Lower lobe of right lung (tissue), 2 donors: ENCODE measurements at regions not wholly inside any gene's neighbourhood (a gene's known extent, or its start where the extent isn't known, plus 50 kb on each side); places are given as distances from the start of the nearest gene placed in this dataset.
"Not testable (repeated sequence)": the region's sequence is repeated elsewhere in the genome, so short reads cannot be mapped to it uniquely, and the experiment has no call there.

Experiments used
- ATAC-seq, 2 donors: fragments of 200-7000 bp; cut with Tn5 transposase; one replicate each; pipeline ENCODE4 v1.9.1; 2020 to 2022; ENCODE audit warnings: mild to moderate bottlenecking in 2 of 2, moderate library complexity in 2 of 2
- DNase-seq: peaks from one replicate; pipeline ENCODE4 v3.0.0-alpha.2; 2020
- H3K27ac ChIP-seq: fragments of 200-600 bp; one replicate; pipeline ENCODE4 v1.8.0; 2022
- H3K27me3 ChIP-seq: fragments of 200-600 bp; one replicate; pipeline ENCODE4 v1.8.0; 2022; ENCODE audit warnings: low read depth
- H3K36me3 ChIP-seq: fragments of 200-600 bp; one replicate; pipeline ENCODE4 v1.8.0; 2022; ENCODE audit warnings: mild to moderate bottlenecking
- H3K4me1 ChIP-seq: fragments of 200-600 bp; one replicate; pipeline ENCODE4 v1.8.0; 2022
- H3K4me3 ChIP-seq: fragments of 200-600 bp; one replicate; pipeline ENCODE4 v1.8.0; 2022; ENCODE audit warnings: mild to moderate bottlenecking
- H3K9me3 ChIP-seq: fragments of 200-600 bp; one replicate; pipeline ENCODE4 v1.8.0; 2022
- intact Hi-C: fragments of 100-400 bp; cut with DNase I; formaldehyde crosslinking; loops from one replicate; pipeline ENCODE4 v1.11.0; 2022
- TF ChIP-seq, protein P1 (sequence below): fragments of 200-600 bp; IDR thresholded peaks from one replicate; pipeline ENCODE4 v1.8.0; 2022; ENCODE audit warnings: antibody characterized with exemption, mild to moderate bottlenecking
- donor health status: DM: no; HTN: yes; CAD: no; lungs with severe emphysema.

DNA sequence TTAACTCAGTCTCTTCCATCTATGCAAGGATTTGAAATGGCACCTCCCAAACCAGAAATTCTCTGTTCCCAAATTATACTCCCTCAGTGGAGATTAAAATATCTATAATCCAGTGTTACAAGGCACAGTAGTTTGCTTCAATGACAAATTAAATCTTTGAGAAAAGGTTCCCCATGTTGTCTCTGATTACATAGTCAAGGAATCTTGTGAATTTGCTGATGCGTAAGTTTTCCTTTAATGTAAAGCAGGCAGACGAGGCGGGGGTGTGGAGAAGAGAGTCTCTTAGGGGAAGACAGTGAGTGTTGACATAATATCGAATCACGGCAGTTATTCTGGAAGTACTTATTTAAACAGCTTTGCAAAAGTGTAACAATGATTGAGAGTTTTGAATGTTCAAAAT, 236.4 kb upstream of the RARB start:
- H3K27me3 ChIP-seq: no peaks in the 10 kb centered on the region
- H3K9me3 ChIP-seq: no peaks in the 10 kb centered on the region
- TF ChIP-seq, protein P1, sequence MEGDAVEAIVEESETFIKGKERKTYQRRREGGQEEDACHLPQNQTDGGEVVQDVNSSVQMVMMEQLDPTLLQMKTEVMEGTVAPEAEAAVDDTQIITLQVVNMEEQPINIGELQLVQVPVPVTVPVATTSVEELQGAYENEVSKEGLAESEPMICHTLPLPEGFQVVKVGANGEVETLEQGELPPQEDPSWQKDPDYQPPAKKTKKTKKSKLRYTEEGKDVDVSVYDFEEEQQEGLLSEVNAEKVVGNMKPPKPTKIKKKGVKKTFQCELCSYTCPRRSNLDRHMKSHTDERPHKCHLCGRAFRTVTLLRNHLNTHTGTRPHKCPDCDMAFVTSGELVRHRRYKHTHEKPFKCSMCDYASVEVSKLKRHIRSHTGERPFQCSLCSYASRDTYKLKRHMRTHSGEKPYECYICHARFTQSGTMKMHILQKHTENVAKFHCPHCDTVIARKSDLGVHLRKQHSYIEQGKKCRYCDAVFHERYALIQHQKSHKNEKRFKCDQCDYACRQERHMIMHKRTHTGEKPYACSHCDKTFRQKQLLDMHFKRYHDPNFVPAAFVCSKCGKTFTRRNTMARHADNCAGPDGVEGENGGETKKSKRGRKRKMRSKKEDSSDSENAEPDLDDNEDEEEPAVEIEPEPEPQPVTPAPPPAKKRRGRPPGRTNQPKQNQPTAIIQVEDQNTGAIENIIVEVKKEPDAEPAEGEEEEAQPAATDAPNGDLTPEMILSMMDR: no peak
- no peak overlapping the region for H3K27ac ChIP-seq
- intact Hi-C loops: no loop called here
- H3K4me3 ChIP-seq: no peak overlapping the region
- H3K36me3 ChIP-seq: no peaks in the 10 kb centered on the region
- no peak for DNase-seq
- no peak for ATAC-seq
- no peaks in the 10 kb centered on the region for H3K4me1 ChIP-seq

DNA sequence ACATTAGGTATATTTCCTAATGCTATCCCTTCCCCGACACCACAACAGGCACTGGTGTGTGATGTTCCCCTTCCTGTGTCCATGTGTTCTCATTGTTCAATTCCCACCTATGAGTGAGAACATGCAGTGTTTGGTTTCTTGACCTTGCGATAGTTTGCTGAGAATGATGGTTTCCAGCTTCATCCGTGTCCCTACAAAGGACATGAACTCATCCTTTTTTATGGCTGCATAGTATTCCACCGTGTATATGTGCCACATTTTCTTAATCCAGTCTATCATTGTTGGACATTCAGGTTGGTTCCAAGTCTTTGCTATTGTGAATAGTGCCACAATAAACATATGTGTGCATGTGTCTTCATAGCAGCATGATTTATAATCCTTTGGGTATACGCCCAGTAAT, 228.5 kb upstream of the RARB start:
- H3K4me1 ChIP-seq, H3K4me3 ChIP-seq, H3K36me3 ChIP-seq, intact Hi-C loops, DNase-seq, H3K27ac ChIP-seq, H3K27me3 ChIP-seq, ATAC-seq, H3K9me3 ChIP-seq: not testable (repeated sequence)

DNA sequence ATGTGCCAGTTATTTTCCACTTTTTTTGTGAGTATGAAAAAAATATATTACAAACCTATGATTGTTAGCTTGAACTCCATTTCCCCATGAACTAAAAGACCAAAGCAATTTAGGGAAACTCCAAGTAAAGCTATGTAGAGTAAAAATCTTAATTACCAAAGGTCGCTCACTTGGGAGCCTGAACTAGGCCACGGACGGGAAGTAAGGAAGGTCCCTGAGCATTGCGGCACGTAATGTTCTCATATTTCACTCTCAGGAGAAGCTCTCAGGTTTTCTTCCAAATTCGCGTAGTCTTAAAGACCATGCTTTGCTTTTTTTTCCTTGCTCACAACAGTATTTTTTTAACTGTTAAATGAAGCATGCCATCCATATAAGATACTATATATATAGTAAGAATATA, 215.3 kb upstream of the RARB start:
- Histone ChIP-seq H3K4me1 (no peaks in the 10 kb centered on the region), H3K4me3 (no peak overlapping the region), H3K27ac (no peak overlapping the region), H3K36me3 (no peaks in the 10 kb centered on the region), H3K9me3 (no peaks in the 10 kb centered on the region), H3K27me3 (no peaks in the 10 kb centered on the region)
- ATAC-seq: no peak
- TF ChIP-seq, protein P1: no peak
- no peak for DNase-seq
- intact Hi-C loops: no loop called here

DNA sequence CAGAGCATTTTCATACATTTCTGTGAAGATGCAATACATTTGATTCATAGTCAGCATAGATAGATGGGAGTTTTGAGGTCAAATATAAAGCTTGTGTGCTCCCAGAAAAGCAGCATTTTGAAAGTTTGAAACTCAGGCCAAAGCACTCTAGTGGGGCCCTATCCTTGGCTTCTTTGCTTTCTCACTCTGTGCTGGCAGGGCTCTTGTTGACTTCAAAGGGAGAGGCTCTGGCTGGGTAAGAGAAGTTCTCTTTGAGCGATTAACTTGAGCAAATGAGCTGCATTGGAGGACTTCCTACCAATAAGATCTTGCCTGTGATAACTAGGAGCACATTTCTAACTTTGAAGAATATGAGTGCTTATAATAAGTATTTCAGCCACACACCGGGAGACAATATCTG, 214.0 kb upstream of the RARB start:
- DNase-seq (no peak), ATAC-seq (no peak)
- intact Hi-C loops: no loop called here

DNA sequence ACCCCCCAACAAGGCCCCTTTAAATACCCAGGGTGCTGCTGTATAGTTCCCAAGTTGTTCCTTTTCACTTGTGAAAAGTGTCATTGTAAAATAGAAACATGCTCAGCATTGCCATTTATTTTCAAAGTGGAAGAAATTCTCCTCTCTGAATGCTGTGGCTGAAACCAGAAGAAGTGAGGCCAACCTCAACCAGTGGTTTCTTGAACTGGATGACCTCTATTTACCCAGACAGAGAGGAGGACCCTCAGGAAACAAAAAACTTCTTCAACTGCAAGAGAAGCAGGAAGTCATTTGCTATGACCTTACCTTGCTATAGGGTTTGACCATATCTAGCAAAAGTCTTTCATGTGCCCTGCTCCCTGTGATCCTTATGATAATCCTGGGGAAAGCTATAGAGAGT, 209.7 kb upstream of the RARB start:
- DNase-seq (no peak), ATAC-seq (no peak)
- no peaks in the 10 kb centered on the region for H3K4me1 ChIP-seq
- H3K27ac ChIP-seq: no peak overlapping the region
- TF ChIP-seq, protein P1: no peak
- intact Hi-C loops: no loop called here
- H3K9me3 ChIP-seq: no peaks in the 10 kb centered on the region
- H3K4me3 ChIP-seq: no peak overlapping the region
- no peaks in the 10 kb centered on the region for H3K36me3 ChIP-seq
- no peaks in the 10 kb centered on the region for H3K27me3 ChIP-seq

More for the DNA sequence above, 214.0 kb upstream of the RARB start:
- H3K4me3 ChIP-seq: no peak overlapping the region
- no peaks in the 10 kb centered on the region for H3K36me3 ChIP-seq
- TF ChIP-seq, protein P1: no peak
- no peaks in the 10 kb centered on the region for H3K4me1 ChIP-seq
- H3K9me3 ChIP-seq: no peaks in the 10 kb centered on the region
- H3K27me3 ChIP-seq: no peaks in the 10 kb centered on the region
- no peak overlapping the region for H3K27ac ChIP-seq

DNA sequence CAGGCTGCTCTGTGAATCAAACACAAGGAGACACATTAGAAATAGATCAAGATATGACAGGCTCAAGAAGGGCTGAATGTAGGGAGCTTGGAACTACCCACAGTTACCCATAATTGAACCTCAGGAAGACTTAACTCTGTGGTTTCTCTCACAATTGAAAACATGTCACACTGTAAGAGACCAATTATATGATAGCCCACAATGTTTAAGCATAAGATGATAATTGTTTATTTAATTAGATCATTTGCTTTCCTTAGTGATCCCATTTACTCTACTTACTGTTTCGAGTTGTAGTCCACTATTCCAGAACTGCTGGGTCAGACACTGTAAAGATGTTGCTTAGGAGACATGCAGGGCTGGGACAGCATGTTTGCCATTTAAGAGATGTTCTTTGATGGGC, 201.3 kb upstream of the RARB start:
- Histone ChIP-seq H3K4me3 (no peak overlapping the region), H3K9me3 (no peaks in the 10 kb centered on the region), H3K27me3 (no peaks in the 10 kb centered on the region), H3K27ac (no peak overlapping the region), H3K4me1 (no peaks in the 10 kb centered on the region), H3K36me3 (no peaks in the 10 kb centered on the region)
- intact Hi-C loops: no loop called here
- ATAC-seq (no peak), DNase-seq (no peak)
- TF ChIP-seq, protein P1: no peak
